ENCODE measurements at regions not wholly inside any gene's neighbourhood (a gene's known extent, or its start where the extent isn't known, plus 50 kb on each side); places are given as distances from the start of the nearest gene placed in this dataset.

- no peaks in the 10 kb centered on the region for H3K27me3 ChIP-seq (ENCODE audit: insufficient read depth, poor library complexity, severe bottlenecking)
- no peak overlapping the region for H3K4me3 ChIP-seq (replicated peaks; ENCODE audit: insufficient read depth, low read length)
- no peak for DNase-seq (ENCODE audit: low read depth in 1 of 2, low spot score in 1 of 2)
- H3K27ac ChIP-seq (replicated peaks) = no peak overlapping the region
- TF ChIP-seq SPI1 (IDR thresholded peaks at IDR 0.05; ENCODE audit: borderline replicate concordance, low read depth) (no peak), POLR2AphosphoS5 (IDR thresholded peaks at IDR 0.05; ENCODE audit: low read depth) (no peak), REST (IDR thresholded peaks at IDR 0.05; ENCODE audit: insufficient replicate concordance, low read depth) (no peak), CTCF (IDR thresholded peaks at IDR 0.05; ENCODE audit: insufficient read depth, low read length) (no peak), GABPA (IDR thresholded peaks at IDR 0.05; ENCODE audit: low read depth) (no peak)
These were observed 1479.2 kb downstream of the UQCRFS1 start for GRCh38 chr19:27733551-27734266.

- no peaks in the 10 kb centered on the region for H3K27me3 ChIP-seq (ENCODE audit: insufficient read depth, poor library complexity, severe bottlenecking)
- no peak overlapping the region for H3K27ac ChIP-seq (replicated peaks)
- H3K4me3 ChIP-seq (replicated peaks; ENCODE audit: insufficient read depth, low read length) = no peak overlapping the region
- no peak for TF ChIP-seq CTCF (IDR thresholded peaks at IDR 0.05; ENCODE audit: insufficient read depth, low read length)
- no peak for DNase-seq (ENCODE audit: low read depth in 1 of 2, low spot score in 1 of 2)
These were observed 1483.6 kb downstream of the UQCRFS1 start for GRCh38 chr19:27729332-27729731.

GRCh38 chr19:27722625-27723024 lies 1490.3 kb downstream of the UQCRFS1 start:
- H3K27me3 ChIP-seq (ENCODE audit: insufficient read depth, poor library complexity, severe bottlenecking) = no peaks in the 10 kb centered on the region
- no peak for TF ChIP-seq POLR2AphosphoS5 (IDR thresholded peaks at IDR 0.05; ENCODE audit: low read depth)
- TF ChIP-seq CTCF (IDR thresholded peaks at IDR 0.05; ENCODE audit: insufficient read depth, low read length) = no peak
- no peak for TF ChIP-seq GABPA (IDR thresholded peaks at IDR 0.05; ENCODE audit: low read depth)
- TF ChIP-seq SPI1 (IDR thresholded peaks at IDR 0.05; ENCODE audit: borderline replicate concordance, low read depth) = no peak
- no peak for TF ChIP-seq REST (IDR thresholded peaks at IDR 0.05; ENCODE audit: insufficient replicate concordance, low read depth)
- H3K27ac ChIP-seq (replicated peaks) = no peak overlapping the region
- H3K4me3 ChIP-seq (replicated peaks; ENCODE audit: insufficient read depth, low read length) = no peak overlapping the region
- DNase-seq (ENCODE audit: low read depth in 1 of 2, low spot score in 1 of 2) = no peak

DNA sequence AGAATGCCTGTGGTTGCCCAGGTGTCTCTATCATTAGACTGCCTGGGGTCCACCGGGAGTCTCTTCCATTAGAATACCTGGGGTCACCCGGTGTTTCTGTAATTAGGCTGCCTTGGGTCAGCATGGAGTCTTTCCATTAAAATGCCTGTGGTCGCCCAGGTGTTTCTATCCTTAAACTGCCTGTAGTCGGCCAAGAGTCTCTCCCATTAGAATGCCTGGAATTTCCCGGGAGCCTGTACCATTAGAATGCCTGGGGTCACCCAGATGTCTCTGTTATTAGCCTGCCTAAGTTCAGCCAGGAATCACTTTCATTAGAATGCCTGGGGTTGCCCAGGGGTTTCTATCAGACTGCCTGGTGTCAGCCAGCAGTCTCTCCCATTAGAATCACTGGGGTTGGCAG lies 1492.8 kb downstream of the UQCRFS1 start:
- no peak overlapping the region for H3K27ac ChIP-seq (replicated peaks)
- TF ChIP-seq SPI1 (IDR thresholded peaks at IDR 0.05; ENCODE audit: borderline replicate concordance, low read depth) (no peak), CTCF (IDR thresholded peaks at IDR 0.05; ENCODE audit: insufficient read depth, low read length) (no peak), REST (IDR thresholded peaks at IDR 0.05; ENCODE audit: insufficient replicate concordance, low read depth) (no peak), POLR2AphosphoS5 (IDR thresholded peaks at IDR 0.05; ENCODE audit: low read depth) (no peak)
- no peak for DNase-seq (ENCODE audit: low read depth in 1 of 2, low spot score in 1 of 2)

More for the DNA sequence above, 1492.8 kb downstream of the UQCRFS1 start:
- H3K4me3 ChIP-seq (replicated peaks; ENCODE audit: insufficient read depth, low read length) = no peak overlapping the region
- no peaks in the 10 kb centered on the region for H3K27me3 ChIP-seq (ENCODE audit: insufficient read depth, poor library complexity, severe bottlenecking)
